Ovary (tissue), 7 donors: ENCODE measurements at regions not wholly inside any gene's neighbourhood (a gene's known extent, or its start where the extent isn't known, plus 50 kb on each side); places are given as distances from the start of the nearest gene placed in this dataset.

Experiments used
- DNase-seq, 5 donors: peaks; one replicate each; pipeline ENCODE4 v3.0.0-alpha.2; 2019 to 2020
- H3K27ac ChIP-seq, 2 donors: fragments of 200-600 bp; one replicate each; pipeline versions ENCODE4 v1.5.1 to v1.8.0; 2019 to 2022
- H3K27me3 ChIP-seq: fragments of 200-600 bp; one replicate; pipeline ENCODE4 v1.8.0; 2022
- H3K36me3 ChIP-seq: fragments of 200-600 bp; sonication (generic); one replicate; pipeline ENCODE4 v1.5.1; 2019
- H3K4me1 ChIP-seq: one replicate; pipeline ENCODE4 v1.8.1; 2013; ENCODE audit warnings: mild to moderate bottlenecking, moderate library complexity; ENCODE audit not compliant: insufficient read depth
- H3K4me3 ChIP-seq: fragments of 200-600 bp; sonication (generic); one replicate; pipeline ENCODE4 v1.5.1; 2017
- H3K9me3 ChIP-seq, 2 donors: fragments of 200-600 bp in 1 of 2; sonication (generic) in 1 of 2; one replicate each; pipeline versions ENCODE4 v1.5.1 to v1.8.1; 2013 to 2019; ENCODE audit warnings: mild to moderate bottlenecking in 1 of 2, moderate library complexity in 1 of 2
- EP300 ChIP-seq: sonication (generic); formaldehyde crosslinking; IDR thresholded peaks from one replicate; pipeline ENCODE4 v1.6.1; 2017; ENCODE audit warnings: antibody characterized with exemption
- POLR2A ChIP-seq: fragments of 450-650 bp; IDR thresholded peaks from one replicate; pipeline ENCODE4 v1.6.1; 2017; ENCODE audit warnings: antibody characterized with exemption, mild to moderate bottlenecking, moderate library complexity
- WGBS, 3 donors: extraction: QIAGEN DNeasy Blood & Tissue Kit in 1 of 3; methylation state at CpG; one replicate each; pipeline versions ENCODE4 v1.1.5 to v1.1.7; 2013 to 2017; 5-methylcytosine and 5-hydroxymethylcytosine counted together
- intact Hi-C, 4 donors: fragments of 100-400 bp; cut with DNase I; formaldehyde crosslinking; loops; one replicate each; pipeline versions ENCODE4 v1.11.0 to v1.15.1; 2022 to 2023
- TF ChIP-seq, protein P1 (sequence below), 3 donors: fragments of 450-650 bp in 2 of 3; fragments of 200-600 bp in 1 of 3; IDR thresholded peaks; one replicate each; pipeline versions ENCODE4 v1.5.1 to v1.8.0; 2016 to 2022; ENCODE audit warnings: antibody characterized with exemption in 3 of 3, mild to moderate bottlenecking in 1 of 3
- donor health status: DM: no; HTN: no; CAD: no; lungs with moderate emphysema.
- donor health status: DM: no; HTN: no; CAD: no.
- donor health status: Bipolar disorder and iron deficiency.
- donor health status: DM: no; HTN: no; CAD: no.
- donor health status: DM: yes; HTN: yes; CAD: no.

DNA sequence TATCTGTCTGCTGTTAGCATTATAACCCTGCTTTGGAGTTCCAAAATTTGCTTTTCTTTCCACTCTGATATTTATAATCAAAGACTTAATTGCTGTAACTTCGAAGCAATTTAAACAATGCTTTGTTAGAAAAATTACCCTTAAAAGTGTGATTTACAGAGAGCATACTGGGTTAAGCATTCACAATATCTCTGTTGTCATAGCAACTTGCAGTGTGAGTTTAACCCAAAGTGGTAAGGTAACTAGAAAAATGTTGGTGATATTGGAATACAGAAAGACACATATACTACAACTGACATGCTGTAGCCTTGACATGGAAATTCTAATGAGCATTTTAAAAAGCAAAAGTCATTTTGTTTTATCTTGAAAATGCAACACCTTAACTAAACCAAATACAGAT lies 70.4 kb upstream of the SMLR1 start:
- Histone ChIP-seq H3K9me3 (no peaks in the 10 kb centered on the region), H3K36me3 (no peaks in the 10 kb centered on the region), H3K4me3 (no peak overlapping the region), H3K27ac (no peak overlapping the region), H3K4me1 (peaks cover 3% of the 10 kb centered on the region), H3K27me3 (no peaks in the 10 kb centered on the region)
- no peak for DNase-seq
- intact Hi-C loops = no loop called here
- no peak for TF ChIP-seq EP300
- TF ChIP-seq POLR2A = no peak
- TF ChIP-seq, protein P1, sequence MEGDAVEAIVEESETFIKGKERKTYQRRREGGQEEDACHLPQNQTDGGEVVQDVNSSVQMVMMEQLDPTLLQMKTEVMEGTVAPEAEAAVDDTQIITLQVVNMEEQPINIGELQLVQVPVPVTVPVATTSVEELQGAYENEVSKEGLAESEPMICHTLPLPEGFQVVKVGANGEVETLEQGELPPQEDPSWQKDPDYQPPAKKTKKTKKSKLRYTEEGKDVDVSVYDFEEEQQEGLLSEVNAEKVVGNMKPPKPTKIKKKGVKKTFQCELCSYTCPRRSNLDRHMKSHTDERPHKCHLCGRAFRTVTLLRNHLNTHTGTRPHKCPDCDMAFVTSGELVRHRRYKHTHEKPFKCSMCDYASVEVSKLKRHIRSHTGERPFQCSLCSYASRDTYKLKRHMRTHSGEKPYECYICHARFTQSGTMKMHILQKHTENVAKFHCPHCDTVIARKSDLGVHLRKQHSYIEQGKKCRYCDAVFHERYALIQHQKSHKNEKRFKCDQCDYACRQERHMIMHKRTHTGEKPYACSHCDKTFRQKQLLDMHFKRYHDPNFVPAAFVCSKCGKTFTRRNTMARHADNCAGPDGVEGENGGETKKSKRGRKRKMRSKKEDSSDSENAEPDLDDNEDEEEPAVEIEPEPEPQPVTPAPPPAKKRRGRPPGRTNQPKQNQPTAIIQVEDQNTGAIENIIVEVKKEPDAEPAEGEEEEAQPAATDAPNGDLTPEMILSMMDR (IDR thresholded peaks at IDR 0.05) = no peak
- 49 to 70% (median 56%) methylated on average over 1 of the region's 1 CpG for WGBS, 3 donors

DNA sequence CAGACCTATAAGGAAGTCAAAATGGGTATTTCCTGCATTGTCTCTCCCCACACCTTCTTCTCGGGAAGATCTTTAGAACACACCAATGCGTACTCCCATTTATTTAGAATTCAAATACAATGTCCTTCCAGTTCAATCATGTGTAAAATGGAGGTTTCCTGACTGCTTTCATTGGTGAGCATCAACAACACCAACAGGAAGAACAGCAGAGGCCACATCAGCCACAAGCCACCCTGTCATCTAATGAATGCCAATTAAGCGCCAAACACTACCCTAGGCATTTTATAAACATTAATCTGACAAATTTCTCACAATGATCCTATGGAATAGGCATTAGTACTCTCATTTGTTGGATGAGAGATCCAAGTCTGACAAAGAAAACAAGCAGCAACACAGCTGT lies 68.4 kb upstream of the SMLR1 start:
- WGBS, 3 donors = 94 to 97% (median 95%) methylated on average over 3 of the region's 3 CpGs
- H3K27me3 ChIP-seq = no peaks in the 10 kb centered on the region
- no peak overlapping the region for H3K4me3 ChIP-seq
- intact Hi-C loops = no loop called here
- no peaks in the 10 kb centered on the region for H3K9me3 ChIP-seq
- H3K36me3 ChIP-seq = no peaks in the 10 kb centered on the region
- H3K27ac ChIP-seq = no peak overlapping the region
- TF ChIP-seq EP300 (no peak), POLR2A (no peak)
- TF ChIP-seq, protein P1 (IDR thresholded peaks at IDR 0.05) = no peak
- peaks cover 3% of the 10 kb centered on the region for H3K4me1 ChIP-seq
- DNase-seq = no peak

DNA sequence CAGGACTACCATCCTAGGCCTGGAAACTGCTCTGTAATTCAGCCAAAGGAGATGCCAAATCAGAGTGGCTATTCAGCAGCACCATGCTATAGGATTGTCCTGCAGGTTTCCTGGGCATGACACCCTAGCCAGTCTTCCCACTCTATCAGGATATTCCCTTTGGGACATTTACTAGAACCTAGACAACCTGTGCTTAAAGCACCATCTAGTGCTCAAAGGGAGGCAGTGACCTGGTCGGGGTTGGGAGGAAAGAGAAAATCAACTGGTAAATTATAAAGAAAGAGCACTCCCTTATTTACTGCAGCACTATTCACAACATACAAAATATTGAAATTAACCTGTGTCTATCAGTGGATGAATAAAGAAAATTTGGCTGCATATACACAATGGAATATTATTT lies 67.2 kb upstream of the SMLR1 start:
- Histone ChIP-seq H3K9me3 (no peaks in the 10 kb centered on the region), H3K4me3 (no peak overlapping the region), H3K36me3 (no peaks in the 10 kb centered on the region), H3K27ac (no peak overlapping the region), H3K4me1 (peaks cover 3% of the 10 kb centered on the region), H3K27me3 (no peaks in the 10 kb centered on the region)
- TF ChIP-seq, protein P1 (IDR thresholded peaks at IDR 0.05) = no peak
- no peak for TF ChIP-seq POLR2A
- TF ChIP-seq EP300 = no peak
- DNase-seq = no peak
- 59 to 72% (median 69%) methylated on average over 1 of the region's 1 CpG for WGBS, 3 donors
- intact Hi-C loops = no loop called here

DNA sequence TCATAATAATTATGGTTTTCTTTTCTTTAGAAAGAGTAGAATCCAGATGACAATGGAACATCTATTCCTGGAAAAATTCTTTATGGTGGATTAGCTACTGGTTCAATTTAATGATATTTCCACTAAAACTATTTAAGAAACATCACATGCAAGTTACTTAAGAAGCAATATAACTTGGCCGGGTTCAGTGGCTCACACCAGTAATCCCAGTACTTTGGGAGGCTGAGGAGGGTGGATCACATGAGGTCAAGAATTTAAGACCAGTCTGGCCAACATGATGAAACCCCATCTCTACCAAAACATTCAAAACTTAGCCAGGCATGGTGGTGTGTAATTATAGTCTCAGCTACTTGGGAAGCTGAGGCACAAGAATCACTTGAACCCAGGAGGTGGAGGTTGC lies 65.9 kb upstream of the SMLR1 start:
- Histone ChIP-seq H3K4me3 (no peak overlapping the region), H3K36me3 (no peaks in the 10 kb centered on the region), H3K27me3 (no peaks in the 10 kb centered on the region), H3K9me3 (no peaks in the 10 kb centered on the region), H3K27ac (no peak overlapping the region), H3K4me1 (peaks cover 3% of the 10 kb centered on the region)
- DNase-seq = no peak
- TF ChIP-seq EP300 (no peak), POLR2A (no peak)
- TF ChIP-seq, protein P1 (IDR thresholded peaks at IDR 0.05) = no peak
- intact Hi-C loops = no loop called here
- 76 to 96% (median 94%) methylated on average over 1 of the region's 1 CpG for WGBS, 3 donors
